ENCODE measurements at regions not wholly inside any gene's neighbourhood (a gene's known extent, or its start where the extent isn't known, plus 50 kb on each side); places are given as distances from the start of the nearest gene placed in this dataset.

- no peak for DNase-seq
- H3K9me3 Mint-ChIP-seq, result peaks cover 0 to 19% (median 0%) of the 10 kb centered on the region in 9 donors
- H3K4me3 Mint-ChIP-seq, result no peak overlapping the region
- no peaks in the 10 kb centered on the region for H3K36me3 Mint-ChIP-seq
- H3K4me1 Mint-ChIP-seq, result no peaks in the 10 kb centered on the region
- no peak overlapping the region for H3K27ac Mint-ChIP-seq
- no peaks in the 10 kb centered on the region for H3K27me3 Mint-ChIP-seq
- no peak for ATAC-seq
- POLR2A ChIA-PET, result no interaction called here
Measured at GRCh38 chr4:66639361-66639760, 905.9 kb downstream of the CENPC start.

- ATAC-seq, result no peak
- Mint-ChIP-seq H3K27ac (no peak overlapping the region), H3K36me3 (no peaks in the 10 kb centered on the region), H3K27me3 (no peaks in the 10 kb centered on the region), H3K9me3 (peaks cover 0 to 9% (median 0%) of the 10 kb centered on the region in 9 donors), H3K4me3 (no peak overlapping the region), H3K4me1 (no peaks in the 10 kb centered on the region)
- POLR2A ChIA-PET, result no interaction called here
- no peak for DNase-seq
Measured at GRCh38 chr4:66636349-66636748, 909.0 kb downstream of the CENPC start.

- no peak for DNase-seq
- H3K36me3 Mint-ChIP-seq, result no peaks in the 10 kb centered on the region
- no peaks in the 10 kb centered on the region for H3K27me3 Mint-ChIP-seq
- POLR2A ChIA-PET, result no interaction called here
- no peak for ATAC-seq
- no peaks in the 10 kb centered on the region for H3K4me1 Mint-ChIP-seq
- no peak overlapping the region for H3K4me3 Mint-ChIP-seq
- no peak overlapping the region for H3K27ac Mint-ChIP-seq
- peaks cover 0 to 9% (median 0%) of the 10 kb centered on the region in 9 donors for H3K9me3 Mint-ChIP-seq
Measured at GRCh38 chr4:66633477-66633876, 911.8 kb downstream of the CENPC start.

- Mint-ChIP-seq H3K4me3 (no peak overlapping the region), H3K9me3 (peaks cover 0 to 3% (median 0%) of the 10 kb centered on the region in 9 donors), H3K27ac (no peak overlapping the region), H3K27me3 (no peaks in the 10 kb centered on the region), H3K4me1 (no peaks in the 10 kb centered on the region), H3K36me3 (no peaks in the 10 kb centered on the region)
- DNase-seq, result no peak
- no peak for ATAC-seq
- POLR2A ChIA-PET, result no interaction called here
Measured at GRCh38 chr4:66629927-66630326, 915.4 kb downstream of the CENPC start.

- POLR2A ChIA-PET, result no interaction called here
- DNase-seq (no peak), ATAC-seq (no peak)
- Mint-ChIP-seq H3K36me3 (peaks cover 0 to 4% (median 0%) of the 10 kb centered on the region in 3 donors), H3K4me1 (no peaks in the 10 kb centered on the region), H3K27ac (no peak overlapping the region), H3K9me3 (peaks cover 0 to 15% (median 3%) of the 10 kb centered on the region in 9 donors), H3K27me3 (no peaks in the 10 kb centered on the region), H3K4me3 (no peak overlapping the region)
Measured at GRCh38 chr4:66628146-66628545, 917.2 kb downstream of the CENPC start.

GRCh38 chr4:66625480-66625879 is 919.8 kb downstream of the CENPC start:
- Mint-ChIP-seq H3K9me3 (peaks cover 0 to 22% (median 6%) of the 10 kb centered on the region in 9 donors), H3K27me3 (no peaks in the 10 kb centered on the region), H3K36me3 (peaks cover 0 to 4% (median 0%) of the 10 kb centered on the region in 3 donors), H3K4me3 (no peak overlapping the region), H3K27ac (no peak overlapping the region), H3K4me1 (no peaks in the 10 kb centered on the region)
- ATAC-seq (no peak), DNase-seq (no peak)
- POLR2A ChIA-PET, result no interaction called here

GRCh38 chr4:66613591-66613990 is 931.7 kb downstream of the CENPC start:
- Mint-ChIP-seq H3K9me3 (peaks cover 3 to 38% (median 12%) of the 10 kb centered on the region in 9 donors), H3K4me3 (no peak overlapping the region), H3K27ac (no peak overlapping the region), H3K36me3 (no peaks in the 10 kb centered on the region), H3K4me1 (no peaks in the 10 kb centered on the region), H3K27me3 (no peaks in the 10 kb centered on the region)
- no peak for DNase-seq
- no peak for ATAC-seq
- POLR2A ChIA-PET, result no interaction called here

- peaks cover 0 to 17% (median 2%) of the 10 kb centered on the region in 9 donors for H3K9me3 Mint-ChIP-seq
- H3K4me1 Mint-ChIP-seq, result no peaks in the 10 kb centered on the region
- H3K27ac Mint-ChIP-seq, result no peak overlapping the region
- no peaks in the 10 kb centered on the region for H3K36me3 Mint-ChIP-seq
- POLR2A ChIA-PET, result no interaction called here
- no peak for DNase-seq
- ATAC-seq, result no peak
- H3K27me3 Mint-ChIP-seq, result no peaks in the 10 kb centered on the region
- no peak overlapping the region for H3K4me3 Mint-ChIP-seq
Measured at GRCh38 chr4:66609014-66609413, 936.3 kb downstream of the CENPC start.

- no peak for DNase-seq
- no peak overlapping the region for H3K27ac Mint-ChIP-seq
- no peaks in the 10 kb centered on the region for H3K27me3 Mint-ChIP-seq
- H3K9me3 Mint-ChIP-seq, result peaks cover 0 to 17% (median 3%) of the 10 kb centered on the region in 9 donors
- no peaks in the 10 kb centered on the region for H3K4me1 Mint-ChIP-seq
- H3K36me3 Mint-ChIP-seq, result no peaks in the 10 kb centered on the region
- no peak overlapping the region for H3K4me3 Mint-ChIP-seq
- POLR2A ChIA-PET, result no interaction called here
- no peak for ATAC-seq
Measured at GRCh38 chr4:66606908-66607307, 936.6 kb upstream of the EPHA5 start.

GRCh38 chr4:66606215-66606614 is 935.9 kb upstream of the EPHA5 start:
- peaks cover 0 to 17% (median 3%) of the 10 kb centered on the region in 9 donors for H3K9me3 Mint-ChIP-seq
- DNase-seq (no peak), ATAC-seq (no peak)
- no peaks in the 10 kb centered on the region for H3K27me3 Mint-ChIP-seq
- H3K36me3 Mint-ChIP-seq, result no peaks in the 10 kb centered on the region
- H3K27ac Mint-ChIP-seq, result no peak overlapping the region
- no peak overlapping the region for H3K4me3 Mint-ChIP-seq
- no peaks in the 10 kb centered on the region for H3K4me1 Mint-ChIP-seq
- POLR2A ChIA-PET, result no interaction called here

- H3K4me1 Mint-ChIP-seq, result no peaks in the 10 kb centered on the region
- H3K36me3 Mint-ChIP-seq, result no peaks in the 10 kb centered on the region
- no peaks in the 10 kb centered on the region for H3K27me3 Mint-ChIP-seq
- DNase-seq, result no peak
- H3K27ac Mint-ChIP-seq, result no peak overlapping the region
- POLR2A ChIA-PET, result no interaction called here
- H3K4me3 Mint-ChIP-seq, result no peak overlapping the region
- peaks cover 0 to 17% (median 3%) of the 10 kb centered on the region in 9 donors for H3K9me3 Mint-ChIP-seq
- no peak for ATAC-seq
Measured at GRCh38 chr4:66604192-66604591, 933.9 kb upstream of the EPHA5 start.

- POLR2A ChIA-PET, result no interaction called here
- Mint-ChIP-seq H3K9me3 (peaks cover 0 to 25% (median 6%) of the 10 kb centered on the region in 9 donors), H3K4me3 (no peak overlapping the region), H3K36me3 (no peaks in the 10 kb centered on the region), H3K27ac (no peak overlapping the region), H3K27me3 (no peaks in the 10 kb centered on the region), H3K4me1 (no peaks in the 10 kb centered on the region)
- DNase-seq (no peak), ATAC-seq (no peak)
Measured at GRCh38 chr4:66602622-66603021, 932.3 kb upstream of the EPHA5 start.

- POLR2A ChIA-PET, result no interaction called here
Measured at GRCh38 chr4:66591968-66592367, 921.7 kb upstream of the EPHA5 start.

GRCh38 chr4:66590488-66591215 is 920.4 kb upstream of the EPHA5 start:
- H3K27ac Mint-ChIP-seq, result no peak overlapping the region
- DNase-seq (no peak), ATAC-seq (no peak)
- no peak overlapping the region for H3K4me3 Mint-ChIP-seq
- H3K9me3 Mint-ChIP-seq, result peaks cover 0 to 13% (median 2%) of the 10 kb centered on the region in 9 donors
- no peaks in the 10 kb centered on the region for H3K36me3 Mint-ChIP-seq
- H3K27me3 Mint-ChIP-seq, result no peaks in the 10 kb centered on the region
- H3K4me1 Mint-ChIP-seq, result no peaks in the 10 kb centered on the region
- POLR2A ChIA-PET, result no interaction called here

More at GRCh38 chr4:66591968-66592367, 921.7 kb upstream of the EPHA5 start:
- no peaks in the 10 kb centered on the region for H3K36me3 Mint-ChIP-seq
- H3K4me1 Mint-ChIP-seq, result no peaks in the 10 kb centered on the region
- DNase-seq (no peak), ATAC-seq (no peak)
- H3K27ac Mint-ChIP-seq, result no peak overlapping the region
- peaks cover 0 to 13% (median 2%) of the 10 kb centered on the region in 9 donors for H3K9me3 Mint-ChIP-seq
- no peak overlapping the region for H3K4me3 Mint-ChIP-seq
- no peaks in the 10 kb centered on the region for H3K27me3 Mint-ChIP-seq

Data from naive thymus-derived CD8-positive, alpha-beta T cell (primary cell).